Activated effector memory CD4-positive, alpha-beta T cell treated with anti-CD3 and anti-CD28 coated beads, Interleukin-2, amount 50 U/mL, for 16 hours (primary cell): ENCODE measurements at regions not wholly inside any gene's neighbourhood (a gene's known extent, or its start where the extent isn't known, plus 50 kb on each side); places are given as distances from the start of the nearest gene placed in this dataset.

Experiments
- DNase-seq: peaks from one replicate; pipeline ENCODE4 v3.0.0-alpha.2; 2020

GRCh38 chr11:31997955-31998354 lies 92.9 kb upstream of the RCN1 start:
- DNase-seq, result no peak

- DNase-seq, result no peak
These were observed 94.6 kb upstream of the RCN1 start for GRCh38 chr11:31996159-31996881.

- DNase-seq, result no peak
These were observed 95.3 kb upstream of the RCN1 start for GRCh38 chr11:31995525-31996094.

GRCh38 chr11:31995032-31995431 lies 95.8 kb upstream of the RCN1 start:
- DNase-seq, result no peak

- no peak for DNase-seq
These were observed 103.5 kb upstream of the RCN1 start for GRCh38 chr11:31987118-31988005.

GRCh38 chr11:31986201-31986889 lies 104.5 kb upstream of the RCN1 start:
- no peak for DNase-seq

GRCh38 chr11:31981457-31981856 lies 109.4 kb upstream of the RCN1 start:
- no peak for DNase-seq

GRCh38 chr11:31977343-31977742 lies 113.5 kb upstream of the RCN1 start:
- no peak for DNase-seq

GRCh38 chr11:31974366-31975136 lies 116.3 kb upstream of the RCN1 start:
- no peak for DNase-seq

GRCh38 chr11:31973172-31973571 lies 117.7 kb upstream of the RCN1 start:
- DNase-seq, result no peak

- DNase-seq, result no peak
These were observed 118.3 kb upstream of the RCN1 start for GRCh38 chr11:31972623-31973022.

GRCh38 chr11:31969359-31969702 lies 121.5 kb upstream of the RCN1 start:
- no peak for DNase-seq

GRCh38 chr11:31968461-31969358 lies 122.2 kb upstream of the RCN1 start:
- no peak for DNase-seq

GRCh38 chr11:31967404-31968130 lies 123.3 kb upstream of the RCN1 start:
- DNase-seq, result no peak

GRCh38 chr11:31966846-31967245 lies 124.0 kb upstream of the RCN1 start:
- DNase-seq, result no peak

- no peak for DNase-seq
These were observed 126.7 kb upstream of the RCN1 start for GRCh38 chr11:31964181-31964580.

GRCh38 chr11:31960126-31960525 lies 130.7 kb upstream of the RCN1 start:
- no peak for DNase-seq

GRCh38 chr11:31959716-31960115 lies 131.2 kb upstream of the RCN1 start:
- no peak for DNase-seq

GRCh38 chr11:31958076-31958735 lies 132.7 kb upstream of the RCN1 start:
- DNase-seq, result peak; percentile 81

- no peak for DNase-seq
These were observed 133.2 kb upstream of the RCN1 start for GRCh38 chr11:31957674-31958073.
